ENCODE measurements at regions not wholly inside any gene's neighbourhood (a gene's known extent, or its start where the extent isn't known, plus 50 kb on each side); places are given as distances from the start of the nearest gene placed in this dataset.

- H3K9me3 ChIP-seq (ENCODE audit: control insufficient read depth, low read length) = no peaks in the 10 kb centered on the region
- no peaks in the 10 kb centered on the region for H3K36me3 ChIP-seq (ENCODE audit: control insufficient read depth in 1 of 2, insufficient read depth in 2 of 2, low read length in 1 of 2)
- 77 to 88% methylated on average over 5 of the region's 5 CpGs for WGBS, 2 donors
- H3K27ac ChIP-seq (ENCODE audit: low read depth in 1 of 2, low read length in 2 of 2) = no peak overlapping the region
- ATAC-seq (ENCODE audit: low FRiP score) (no peak), DNase-seq (no peak)
- intact Hi-C loops (cut with DNase I) = no loop called here
- no peak overlapping the region for H3K4me3 ChIP-seq (ENCODE audit: low read length in 2 of 2)
- H3K4me1 ChIP-seq (ENCODE audit: control insufficient read depth in 1 of 2, insufficient read depth in 2 of 2, low read length in 2 of 2) = no peaks in the 10 kb centered on the region
- H3K27me3 ChIP-seq (ENCODE audit: control insufficient read depth in 1 of 2, insufficient read depth in 2 of 2, low read length in 1 of 2) = no peaks in the 10 kb centered on the region
Measured at GRCh38 chr15:70206668-70207067, 109.0 kb upstream of the TLE3 start.

GRCh38 chr15:70204652-70205051 lies 106.9 kb upstream of the TLE3 start:
- H3K4me1 ChIP-seq (ENCODE audit: control insufficient read depth in 1 of 2, insufficient read depth in 2 of 2, low read length in 2 of 2) = no peaks in the 10 kb centered on the region
- ATAC-seq (ENCODE audit: low FRiP score) (no peak), DNase-seq (no peak)
- no peaks in the 10 kb centered on the region for H3K36me3 ChIP-seq (ENCODE audit: control insufficient read depth in 1 of 2, insufficient read depth in 2 of 2, low read length in 1 of 2)
- H3K27ac ChIP-seq (ENCODE audit: low read depth in 1 of 2, low read length in 2 of 2) = no peak overlapping the region
- WGBS, 2 donors = 90 to 96% methylated on average over 1 of the region's 1 CpG
- H3K9me3 ChIP-seq (ENCODE audit: control insufficient read depth, low read length) = no peaks in the 10 kb centered on the region
- intact Hi-C loops (cut with DNase I) = no loop called here
- H3K27me3 ChIP-seq (ENCODE audit: control insufficient read depth in 1 of 2, insufficient read depth in 2 of 2, low read length in 1 of 2) = no peaks in the 10 kb centered on the region
- no peak overlapping the region for H3K4me3 ChIP-seq (ENCODE audit: low read length in 2 of 2)

- DNase-seq (no peak), ATAC-seq (ENCODE audit: low FRiP score) (no peak)
- Histone ChIP-seq H3K4me1 (ENCODE audit: control insufficient read depth in 1 of 2, insufficient read depth in 2 of 2, low read length in 2 of 2) (no peaks in the 10 kb centered on the region), H3K4me3 (ENCODE audit: low read length in 2 of 2) (no peak overlapping the region), H3K27me3 (ENCODE audit: control insufficient read depth in 1 of 2, insufficient read depth in 2 of 2, low read length in 1 of 2) (no peaks in the 10 kb centered on the region), H3K27ac (ENCODE audit: low read depth in 1 of 2, low read length in 2 of 2) (no peak overlapping the region), H3K36me3 (ENCODE audit: control insufficient read depth in 1 of 2, insufficient read depth in 2 of 2, low read length in 1 of 2) (no peaks in the 10 kb centered on the region), H3K9me3 (ENCODE audit: control insufficient read depth, low read length) (no peaks in the 10 kb centered on the region)
- WGBS, 2 donors = 94 to 96% methylated on average over 8 of the region's 8 CpGs
- intact Hi-C loops (cut with DNase I) = no loop called here
Measured at GRCh38 chr15:70203981-70204560, 106.4 kb upstream of the TLE3 start.

- no peak overlapping the region for H3K27ac ChIP-seq (ENCODE audit: low read depth in 1 of 2, low read length in 2 of 2)
- intact Hi-C loops (cut with DNase I) = no loop called here
- DNase-seq (no peak), ATAC-seq (ENCODE audit: low FRiP score) (no peak)
- no peaks in the 10 kb centered on the region for H3K9me3 ChIP-seq (ENCODE audit: control insufficient read depth, low read length)
- no peak overlapping the region for H3K4me3 ChIP-seq (ENCODE audit: low read length in 2 of 2)
- WGBS, 2 donors = 92 to 93% methylated on average over 2 of the region's 2 CpGs
- no peaks in the 10 kb centered on the region for H3K27me3 ChIP-seq (ENCODE audit: control insufficient read depth in 1 of 2, insufficient read depth in 2 of 2, low read length in 1 of 2)
- H3K36me3 ChIP-seq (ENCODE audit: control insufficient read depth in 1 of 2, insufficient read depth in 2 of 2, low read length in 1 of 2) = no peaks in the 10 kb centered on the region
- H3K4me1 ChIP-seq (ENCODE audit: control insufficient read depth in 1 of 2, insufficient read depth in 2 of 2, low read length in 2 of 2) = no peaks in the 10 kb centered on the region
Measured at GRCh38 chr15:70202756-70203155, 105.0 kb upstream of the TLE3 start.

GRCh38 chr15:70201425-70201775 lies 103.7 kb upstream of the TLE3 start:
- WGBS, 2 donors = 94% methylated on average over 6 of the region's 6 CpGs
- no peaks in the 10 kb centered on the region for H3K9me3 ChIP-seq (ENCODE audit: control insufficient read depth, low read length)
- no peaks in the 10 kb centered on the region for H3K27me3 ChIP-seq (ENCODE audit: control insufficient read depth in 1 of 2, insufficient read depth in 2 of 2, low read length in 1 of 2)
- no peaks in the 10 kb centered on the region for H3K36me3 ChIP-seq (ENCODE audit: control insufficient read depth in 1 of 2, insufficient read depth in 2 of 2, low read length in 1 of 2)
- H3K4me3 ChIP-seq (ENCODE audit: low read length in 2 of 2) = no peak overlapping the region
- no peaks in the 10 kb centered on the region for H3K4me1 ChIP-seq (ENCODE audit: control insufficient read depth in 1 of 2, insufficient read depth in 2 of 2, low read length in 2 of 2)
- DNase-seq (no peak), ATAC-seq (ENCODE audit: low FRiP score) (no peak)
- intact Hi-C loops (cut with DNase I) = no loop called here
- H3K27ac ChIP-seq (ENCODE audit: low read depth in 1 of 2, low read length in 2 of 2) = no peak overlapping the region

GRCh38 chr15:70200511-70201424 lies 103.1 kb upstream of the TLE3 start:
- WGBS, 2 donors = 84 to 90% methylated on average over 23 of the region's 23 CpGs
- H3K27ac ChIP-seq (ENCODE audit: low read depth in 1 of 2, low read length in 2 of 2) = no peak overlapping the region
- no peaks in the 10 kb centered on the region for H3K4me1 ChIP-seq (ENCODE audit: control insufficient read depth in 1 of 2, insufficient read depth in 2 of 2, low read length in 2 of 2)
- H3K9me3 ChIP-seq (ENCODE audit: control insufficient read depth, low read length) = no peaks in the 10 kb centered on the region
- DNase-seq (peak in 1 of 2 donors; percentile 51), ATAC-seq (ENCODE audit: low FRiP score) (no peak)
- H3K27me3 ChIP-seq (ENCODE audit: control insufficient read depth in 1 of 2, insufficient read depth in 2 of 2, low read length in 1 of 2) = no peaks in the 10 kb centered on the region
- H3K36me3 ChIP-seq (ENCODE audit: control insufficient read depth in 1 of 2, insufficient read depth in 2 of 2, low read length in 1 of 2) = no peaks in the 10 kb centered on the region
- no peak overlapping the region for H3K4me3 ChIP-seq (ENCODE audit: low read length in 2 of 2)
- intact Hi-C loops (cut with DNase I) = no loop called here

- H3K9me3 ChIP-seq (ENCODE audit: control insufficient read depth, low read length) = no peaks in the 10 kb centered on the region
- H3K27me3 ChIP-seq (ENCODE audit: control insufficient read depth in 1 of 2, insufficient read depth in 2 of 2, low read length in 1 of 2) = no peaks in the 10 kb centered on the region
- DNase-seq (no peak), ATAC-seq (ENCODE audit: low FRiP score) (no peak)
- no peaks in the 10 kb centered on the region for H3K4me1 ChIP-seq (ENCODE audit: control insufficient read depth in 1 of 2, insufficient read depth in 2 of 2, low read length in 2 of 2)
- WGBS, 2 donors = 83% methylated on average over 18 of the region's 18 CpGs
- no peak overlapping the region for H3K27ac ChIP-seq (ENCODE audit: low read depth in 1 of 2, low read length in 2 of 2)
- H3K36me3 ChIP-seq (ENCODE audit: control insufficient read depth in 1 of 2, insufficient read depth in 2 of 2, low read length in 1 of 2) = no peaks in the 10 kb centered on the region
- no peak overlapping the region for H3K4me3 ChIP-seq (ENCODE audit: low read length in 2 of 2)
- intact Hi-C loops (cut with DNase I) = no loop called here
Measured at GRCh38 chr15:70199540-70200410, 102.1 kb upstream of the TLE3 start.

- H3K4me3 ChIP-seq (ENCODE audit: low read length in 2 of 2) = no peak overlapping the region
- H3K27ac ChIP-seq (ENCODE audit: low read depth in 1 of 2, low read length in 2 of 2) = no peak overlapping the region
- intact Hi-C loops (cut with DNase I) = no loop called here
- no peak for DNase-seq
- no peak for ATAC-seq (ENCODE audit: low FRiP score)
- 93 to 95% methylated on average over 4 of the region's 4 CpGs for WGBS, 2 donors
- H3K36me3 ChIP-seq (ENCODE audit: control insufficient read depth in 1 of 2, insufficient read depth in 2 of 2, low read length in 1 of 2) = no peaks in the 10 kb centered on the region
- no peaks in the 10 kb centered on the region for H3K27me3 ChIP-seq (ENCODE audit: control insufficient read depth in 1 of 2, insufficient read depth in 2 of 2, low read length in 1 of 2)
- H3K9me3 ChIP-seq (ENCODE audit: control insufficient read depth, low read length) = no peaks in the 10 kb centered on the region
- no peaks in the 10 kb centered on the region for H3K4me1 ChIP-seq (ENCODE audit: control insufficient read depth in 1 of 2, insufficient read depth in 2 of 2, low read length in 2 of 2)
Measured at GRCh38 chr15:70199124-70199482, 101.4 kb upstream of the TLE3 start.

Data from aorta (tissue), 5 donors.